Stimulated activated CD4-positive, alpha-beta T cell treated with anti-CD3 and anti-CD28 coated beads, Interleukin-1b, Interleukin-23, amount 100 ng/mL, for 24 hours (primary cell): ENCODE measurements at regions not wholly inside any gene's neighbourhood (a gene's known extent, or its start where the extent isn't known, plus 50 kb on each side); places are given as distances from the start of the nearest gene placed in this dataset.
"Not testable (repeated sequence)": the region's sequence is repeated elsewhere in the genome, so short reads cannot be mapped to it uniquely, and the experiment has no call there.

Experiments
- DNase-seq, 4 experiments: peaks; one replicate each; pipeline ENCODE4 v3.0.0-alpha.2; 2020; ENCODE audit warnings: low read depth in 4 of 4, low spot score in 1 of 4

- no peak for DNase-seq
These were observed 186.6 kb upstream of the HAAO start for GRCh38 chr2:42978887-42979415.

- DNase-seq, result no peak
These were observed 185.9 kb upstream of the HAAO start for GRCh38 chr2:42978175-42978886.

GRCh38 chr2:42977270-42978174 is 185.1 kb upstream of the HAAO start:
- DNase-seq, result no peak

GRCh38 chr2:42976351-42976750 is 184.0 kb upstream of the HAAO start:
- no peak for DNase-seq

GRCh38 chr2:42974721-42975717 is 182.6 kb upstream of the HAAO start:
- DNase-seq, result peak; percentile 9 to 32 (median 24)

- no peak for DNase-seq
These were observed 181.9 kb upstream of the HAAO start for GRCh38 chr2:42974169-42974720.

- DNase-seq, result no peak
These were observed 181.3 kb upstream of the HAAO start for GRCh38 chr2:42973726-42974125.

GRCh38 chr2:42972933-42973516 is 180.6 kb upstream of the HAAO start:
- DNase-seq, result not testable (repeated sequence)

- no peak for DNase-seq
These were observed 179.8 kb upstream of the HAAO start for GRCh38 chr2:42971947-42972736.

- no peak for DNase-seq
These were observed 179.0 kb upstream of the HAAO start for GRCh38 chr2:42971381-42971780.

GRCh38 chr2:42970151-42970550 is 177.8 kb upstream of the HAAO start:
- no peak for DNase-seq

- DNase-seq, result no peak
These were observed 177.1 kb upstream of the HAAO start for GRCh38 chr2:42969231-42970150.

- no peak for DNase-seq
These were observed 175.7 kb upstream of the HAAO start for GRCh38 chr2:42967959-42968674.

GRCh38 chr2:42965910-42966309 is 173.5 kb upstream of the HAAO start:
- no peak for DNase-seq

GRCh38 chr2:42965196-42965595 is 172.8 kb upstream of the HAAO start:
- no peak for DNase-seq

GRCh38 chr2:42964439-42965083 is 172.2 kb upstream of the HAAO start:
- DNase-seq, result no peak

- DNase-seq, result no peak
These were observed 171.2 kb upstream of the HAAO start for GRCh38 chr2:42963452-42964068.
